Tongue (tissue), 1 donor: ENCODE measurements at regions not wholly inside any gene's neighbourhood (a gene's known extent, or its start where the extent isn't known, plus 50 kb on each side); places are given as distances from the start of the nearest gene placed in this dataset.
A peak's percentile ranks its signal among the peaks of the same experiment; 100 is the strongest.

ENCODE experiments used
- DNase-seq: peaks from one replicate; pipeline ENCODE4 v3.0.0-alpha.2; 2015

DNA sequence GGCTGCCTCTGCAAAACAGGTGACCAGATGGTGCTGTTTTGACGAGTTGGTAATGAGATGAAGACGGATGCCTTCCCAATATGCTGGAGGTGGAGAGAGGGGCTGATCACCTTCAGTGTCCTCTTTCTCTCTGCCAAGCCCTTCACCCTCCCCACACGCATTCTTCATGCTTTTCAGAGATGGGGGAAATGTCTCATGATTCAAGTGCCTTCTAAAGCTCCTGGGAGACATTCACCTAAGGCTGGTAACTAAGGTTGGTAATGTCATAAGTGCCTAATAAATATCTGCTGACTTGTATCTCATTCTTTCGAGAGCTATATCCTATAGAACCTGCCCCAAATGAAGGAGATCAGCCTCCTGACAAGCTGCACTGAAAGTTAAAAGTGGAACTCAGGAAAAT, 86.2 kb upstream of the MBNL2 start:
- DNase-seq: no peak

DNA sequence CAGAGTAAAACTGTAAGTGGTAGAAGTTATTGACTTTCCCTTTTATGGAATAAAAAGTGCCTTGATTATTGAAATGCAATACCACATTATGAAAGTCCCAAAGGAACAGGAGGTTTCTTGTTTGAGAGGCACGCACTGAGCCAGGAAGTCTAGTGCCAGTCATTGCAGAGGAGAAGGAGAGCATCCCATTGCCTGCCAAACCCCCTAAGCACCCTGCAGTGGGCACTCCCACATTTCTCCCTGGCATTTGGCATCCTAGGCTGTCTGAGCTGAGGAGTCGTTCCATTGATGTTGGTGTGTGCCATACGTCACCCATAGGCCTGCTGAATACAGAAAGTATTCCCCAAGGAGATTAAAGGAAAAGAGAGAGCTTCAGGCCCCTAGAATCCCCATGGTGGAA, 85.7 kb upstream of the MBNL2 start:
- no peak for DNase-seq

GRCh38 chr13:97139691-97140090, 82.4 kb upstream of the MBNL2 start:
- DNase-seq: no peak

- DNase-seq: peak; percentile 37
These were observed 82.0 kb upstream of the MBNL2 start for GRCh38 chr13:97140131-97140530.

DNA sequence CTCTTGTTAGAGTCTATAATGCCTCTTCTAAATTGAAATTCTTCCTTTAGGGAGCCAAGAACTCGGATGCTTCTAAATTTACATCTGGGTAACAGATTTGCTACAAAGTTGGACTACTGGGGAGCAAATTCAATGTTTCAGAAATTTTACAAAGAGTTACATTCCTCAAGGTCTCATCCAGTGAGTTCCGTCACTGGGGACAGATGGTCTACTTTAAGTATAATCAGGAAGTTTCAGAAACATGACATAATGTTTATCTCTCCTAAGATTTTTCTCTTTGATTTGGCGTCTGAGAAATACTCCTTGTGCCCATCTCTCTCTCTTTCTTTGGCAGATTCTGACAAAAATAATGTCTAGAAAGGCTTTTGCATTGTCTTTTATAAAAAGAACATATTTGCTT, 81.5 kb upstream of the MBNL2 start:
- DNase-seq: peak; percentile 31

GRCh38 chr13:97141097-97141496, 81.0 kb upstream of the MBNL2 start:
- DNase-seq: no peak

GRCh38 chr13:97141564-97142005, 80.5 kb upstream of the MBNL2 start:
- peak; percentile 59 for DNase-seq

GRCh38 chr13:97142452-97142851, 79.7 kb upstream of the MBNL2 start:
- no peak for DNase-seq

DNA sequence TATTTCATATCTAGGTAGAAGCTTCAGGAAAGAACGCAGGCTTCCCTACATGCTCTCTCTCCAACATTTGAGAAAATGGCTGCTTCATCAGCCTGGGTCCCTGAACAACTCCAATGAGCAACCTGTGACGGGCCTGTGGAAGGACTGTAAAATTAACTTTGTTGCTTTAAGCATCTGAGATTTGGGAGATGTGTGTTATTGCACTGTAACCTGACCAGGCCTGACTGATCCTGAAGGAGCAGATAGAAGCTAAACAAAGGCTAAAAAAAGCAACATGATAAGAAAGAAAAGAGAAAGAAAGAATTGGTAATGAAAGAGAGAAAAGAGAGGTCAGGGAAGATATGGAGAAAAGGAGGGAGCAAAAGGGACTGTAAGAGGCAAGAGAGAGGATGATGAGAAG, 77.1 kb upstream of the MBNL2 start:
- DNase-seq: no peak

DNA sequence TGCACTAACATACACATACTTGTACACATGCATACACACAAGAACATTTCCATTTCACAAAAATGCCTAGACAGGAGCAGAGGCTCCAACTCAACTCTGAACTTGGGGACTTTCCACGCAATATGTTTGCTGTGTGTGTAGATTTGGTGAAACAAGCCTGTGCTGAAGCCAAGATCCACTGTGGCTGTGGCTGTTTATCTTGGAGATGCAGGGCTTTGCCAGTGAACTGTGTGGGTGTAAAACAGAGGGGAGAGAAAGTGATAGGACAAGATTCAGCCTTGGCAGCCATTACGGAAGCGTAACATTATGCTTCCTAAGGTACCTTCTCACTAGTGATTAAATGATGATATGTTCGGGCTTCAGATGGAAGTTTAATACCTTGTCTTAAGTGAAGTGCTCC, 73.2 kb upstream of the MBNL2 start:
- no peak for DNase-seq

- DNase-seq: no peak
These were observed 61.7 kb upstream of the MBNL2 start for GRCh38 chr13:97160421-97160820.

DNA sequence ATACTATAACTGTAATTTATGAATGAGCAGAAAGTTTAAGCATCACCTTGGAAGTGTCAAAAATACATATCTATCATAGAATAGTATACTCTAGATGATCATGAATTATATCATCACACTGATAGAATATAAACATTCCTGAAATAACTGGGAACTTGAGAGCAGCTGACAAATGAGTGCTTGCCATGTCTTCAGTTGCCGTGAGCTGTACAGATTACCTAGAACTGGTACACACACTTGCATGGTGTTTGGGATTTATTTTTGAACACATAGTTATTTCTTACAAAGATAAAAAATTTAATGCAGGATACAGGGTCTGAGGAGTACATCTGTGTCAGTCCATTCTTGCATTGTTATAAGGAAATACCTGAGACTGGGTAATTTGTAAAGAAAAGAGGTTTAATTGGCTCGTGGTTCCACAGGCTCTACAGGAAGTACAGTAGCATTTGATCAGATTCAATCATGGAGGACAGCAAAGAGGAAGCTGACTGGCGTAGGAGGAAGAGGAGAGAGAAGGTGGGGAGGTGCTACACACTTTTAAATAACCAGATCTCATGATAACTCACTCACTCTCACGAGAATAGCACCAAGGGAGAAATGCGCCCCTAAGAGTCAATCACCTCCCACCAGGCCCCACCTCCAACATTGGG, 60.4 kb upstream of the MBNL2 start:
- DNase-seq: no peak

DNA sequence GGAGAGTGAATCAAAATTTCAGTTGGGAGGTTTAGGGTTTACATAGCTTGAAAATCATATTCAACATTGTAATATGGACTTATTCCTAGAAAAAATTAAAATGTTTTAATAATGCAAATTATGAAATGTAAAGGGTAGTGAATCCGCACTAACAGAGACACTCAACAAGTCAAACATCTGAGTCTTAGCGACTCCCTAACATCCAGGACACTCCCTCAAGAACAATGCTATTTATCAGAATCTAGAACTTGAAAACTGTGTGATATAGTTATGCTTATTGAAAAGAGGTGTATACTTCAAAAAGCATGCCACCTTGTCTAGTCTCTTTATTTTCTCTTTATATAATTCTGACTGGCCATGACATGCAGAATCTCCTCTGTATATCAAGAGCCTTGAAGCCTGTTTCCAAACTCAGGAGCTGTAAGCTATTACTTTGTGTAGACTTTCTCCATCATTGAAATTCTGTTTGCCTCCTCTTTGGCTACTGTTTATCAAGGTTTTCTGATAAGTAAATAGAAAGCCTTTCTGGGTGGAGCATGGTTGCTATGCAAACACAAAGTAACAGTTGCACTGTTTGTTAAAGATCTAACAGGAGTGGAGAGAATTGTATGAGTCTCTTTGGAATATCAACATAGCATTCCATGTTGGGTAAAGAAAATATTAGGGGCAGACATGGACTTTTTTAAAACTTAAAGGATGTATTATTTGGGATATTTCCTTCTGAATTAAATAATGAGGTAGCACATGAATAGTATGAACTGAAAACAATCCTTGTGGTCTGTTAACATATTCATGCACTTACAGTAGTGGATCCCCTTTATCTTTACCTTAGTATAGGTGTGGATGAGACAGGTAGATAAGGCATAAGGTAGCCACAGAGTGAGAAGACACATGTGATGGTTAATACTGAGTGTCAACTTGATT, 56.4 kb upstream of the MBNL2 start:
- no peak for DNase-seq

DNA sequence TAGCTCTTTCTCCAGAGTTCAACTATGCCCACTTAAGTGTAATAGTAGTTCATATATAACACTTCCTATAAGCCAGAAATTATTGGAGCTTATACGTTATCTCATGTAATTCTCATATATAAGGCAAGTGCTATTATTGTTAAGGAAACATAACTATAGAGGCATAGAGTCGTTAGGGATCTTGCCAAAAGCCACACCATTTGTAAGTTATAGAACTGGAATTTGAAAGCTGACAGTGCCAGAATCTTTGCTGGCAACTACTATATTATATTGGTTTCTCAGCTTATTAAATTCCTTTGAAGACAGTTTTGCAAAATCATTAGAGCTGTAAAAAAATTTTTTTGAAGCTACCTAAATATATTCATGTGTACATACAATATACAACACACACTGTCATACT, 51.0 kb upstream of the MBNL2 start:
- no peak for DNase-seq
